ENCODE measurements at regions not wholly inside any gene's neighbourhood (a gene's known extent, or its start where the extent isn't known, plus 50 kb on each side); places are given as distances from the start of the nearest gene placed in this dataset.
A peak's percentile ranks its signal among the peaks of the same experiment; 100 is the strongest.

DNA sequence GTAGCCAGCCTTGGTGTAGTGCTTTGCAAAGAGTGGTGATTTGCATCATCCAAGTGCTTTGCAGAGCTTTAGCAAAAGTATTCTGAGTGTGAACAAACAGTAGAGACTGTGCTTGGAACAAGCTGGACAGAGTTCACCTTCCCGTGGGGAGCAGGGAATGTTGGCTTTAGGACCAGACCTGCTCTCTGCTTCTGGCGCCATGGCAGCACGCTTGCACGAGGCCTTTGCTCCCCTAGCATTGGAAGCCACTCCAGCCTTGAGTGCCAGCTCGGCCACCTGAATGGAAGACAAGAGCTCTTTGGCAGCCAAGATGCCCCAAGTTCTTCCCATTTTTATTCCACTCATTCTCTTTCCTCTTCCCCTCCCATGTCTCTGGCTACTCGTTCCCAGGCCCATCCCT lies 250.8 kb upstream of the OSR1 start:
- Histone ChIP-seq H3K27me3 (replicated peaks; ENCODE audit: insufficient read depth) (no peaks in the 10 kb centered on the region), H3K4me3 (no peak overlapping the region), H3K79me2 (ENCODE audit: insufficient read depth) (no peaks in the 10 kb centered on the region), H2AFZ (no peak overlapping the region), H3K4me1 (ENCODE audit: insufficient read depth) (peaks cover 55% of the 10 kb centered on the region), H3K36me3 (ENCODE audit: low read depth) (no peaks in the 10 kb centered on the region), H4K20me1 (ENCODE audit: insufficient read depth) (no peaks in the 10 kb centered on the region), H3K4me2 (ENCODE audit: unreplicated experiment) (peak overlapping the region; percentile 80), H3K9ac (no peak overlapping the region), H3K9me3 (ENCODE audit: low read depth) (no peaks in the 10 kb centered on the region), H3F3A (ENCODE audit: insufficient read depth) (peaks cover 63% of the 10 kb centered on the region), H3K27ac (no peak overlapping the region), H3K9me2 (ENCODE audit: insufficient read depth) (no peaks in the 10 kb centered on the region)
- no peak for TF ChIP-seq EZH2 (IDR thresholded peaks at IDR 0.05; ENCODE audit: insufficient read depth, poor library complexity, severe bottlenecking)
- no peak for TF ChIP-seq EZH2phosphoT487 (IDR thresholded peaks at IDR 0.05; ENCODE audit: insufficient read depth, low read depth)
- DNase-seq: peak; percentile 14
- 63 to 67% methylated on average over 6 of the region's 6 CpGs for WGBS, 2 experiments (ENCODE audit: low coverage in 1 of 2, low lambda C conversion rate in 2 of 2, missing lambda C conversion rate in 2 of 2)
- in situ Hi-C loops (cut with MboI): no loop called here

DNA sequence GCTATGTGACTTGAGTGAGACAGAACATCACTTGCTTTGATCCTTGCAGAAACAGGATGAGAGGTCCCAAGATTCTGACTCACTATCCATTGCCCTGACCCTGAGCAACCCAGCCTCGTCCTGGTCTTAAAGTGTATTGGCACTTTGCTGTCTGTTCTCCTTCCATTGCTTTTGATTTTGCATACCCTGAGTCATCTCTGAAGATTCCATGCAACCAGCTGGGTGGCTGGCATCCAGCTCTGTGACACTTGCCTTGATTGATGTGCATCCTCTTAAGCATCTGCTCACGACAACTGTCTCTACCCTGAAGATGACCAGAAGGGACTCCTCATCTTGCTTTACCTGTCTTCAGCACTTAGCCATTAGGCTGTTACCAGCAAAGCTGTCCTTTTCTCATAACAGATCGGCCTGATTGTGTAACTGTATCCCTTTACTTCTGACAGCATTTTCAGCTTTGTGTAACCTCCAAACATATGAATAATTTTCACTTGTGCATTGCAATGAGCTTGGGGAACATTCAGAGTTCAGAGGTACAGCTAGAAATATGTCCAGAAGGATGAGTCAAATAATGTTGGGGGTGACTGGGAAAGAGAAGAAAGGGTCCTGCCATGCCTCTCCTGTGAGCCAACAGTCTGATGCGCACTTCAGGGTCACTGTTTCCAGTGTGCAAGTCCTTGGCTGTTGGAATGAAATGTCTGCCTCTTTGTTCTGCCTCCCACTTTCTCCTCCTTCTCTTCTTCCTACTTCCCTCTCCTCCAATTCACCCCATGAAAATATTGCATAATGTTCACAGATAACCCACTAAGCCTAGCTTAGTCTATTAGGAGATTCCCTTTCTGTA lies 249.7 kb upstream of the OSR1 start:
- TF ChIP-seq EZH2 (IDR thresholded peaks at IDR 0.05; ENCODE audit: insufficient read depth, poor library complexity, severe bottlenecking) (no peak), EZH2phosphoT487 (IDR thresholded peaks at IDR 0.05; ENCODE audit: insufficient read depth, low read depth) (0 out of 2 replicates have a peak, but pooled peaks have one; percentile 34)
- Histone ChIP-seq H3K4me1 (ENCODE audit: insufficient read depth) (peaks cover 44% of the 10 kb centered on the region), H3K9me3 (ENCODE audit: low read depth) (no peaks in the 10 kb centered on the region), H3K79me2 (ENCODE audit: insufficient read depth) (no peaks in the 10 kb centered on the region), H3F3A (ENCODE audit: insufficient read depth) (peaks cover 51% of the 10 kb centered on the region), H3K27me3 (replicated peaks; ENCODE audit: insufficient read depth) (no peaks in the 10 kb centered on the region), H3K9ac (peak overlapping the region; percentile 66), H3K27ac (peak overlapping the region; percentile 87), H3K9me2 (ENCODE audit: insufficient read depth) (no peaks in the 10 kb centered on the region), H3K4me3 (peak overlapping the region; percentile 30), H3K4me2 (ENCODE audit: unreplicated experiment) (peak overlapping the region; percentile 80), H2AFZ (no peak overlapping the region), H4K20me1 (ENCODE audit: insufficient read depth) (no peaks in the 10 kb centered on the region), H3K36me3 (ENCODE audit: low read depth) (no peaks in the 10 kb centered on the region)
- WGBS, 2 experiments (ENCODE audit: low coverage in 1 of 2, low lambda C conversion rate in 2 of 2, missing lambda C conversion rate in 2 of 2): 0 to 1% methylated on average over 4 of the region's 4 CpGs
- peak; percentile 89 for DNase-seq
- in situ Hi-C loops (cut with MboI): no loop called here

DNA sequence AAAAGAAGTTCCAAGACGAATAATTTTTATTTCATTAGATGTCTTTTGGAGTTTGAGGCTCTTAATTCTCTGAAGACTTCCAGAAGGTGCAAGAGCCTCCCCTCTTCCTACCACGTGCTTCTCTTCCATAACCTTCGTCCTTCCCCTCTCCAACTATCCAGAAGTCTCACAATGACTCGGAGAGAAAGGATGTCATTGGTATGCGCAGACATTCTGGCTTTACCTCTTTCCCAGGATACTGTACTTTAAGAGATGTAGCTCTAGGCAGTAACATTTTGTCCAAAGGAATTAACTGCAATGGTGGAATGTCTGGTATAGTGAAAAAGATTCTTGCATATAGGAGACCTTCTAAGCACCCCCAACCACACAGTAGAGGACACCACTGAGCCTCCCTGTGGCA lies 249.0 kb upstream of the OSR1 start:
- Histone ChIP-seq H3K36me3 (ENCODE audit: low read depth) (no peaks in the 10 kb centered on the region), H3K9ac (peak overlapping the region; percentile 66), H2AFZ (no peak overlapping the region), H3K27me3 (replicated peaks; ENCODE audit: insufficient read depth) (no peaks in the 10 kb centered on the region), H3K4me1 (ENCODE audit: insufficient read depth) (peaks cover 37% of the 10 kb centered on the region), H4K20me1 (ENCODE audit: insufficient read depth) (no peaks in the 10 kb centered on the region), H3K9me3 (ENCODE audit: low read depth) (no peaks in the 10 kb centered on the region), H3K9me2 (ENCODE audit: insufficient read depth) (no peaks in the 10 kb centered on the region), H3K4me2 (ENCODE audit: unreplicated experiment) (peak overlapping the region; percentile 80), H3F3A (ENCODE audit: insufficient read depth) (peaks cover 44% of the 10 kb centered on the region), H3K27ac (peak overlapping the region; percentile 87), H3K4me3 (peak overlapping the region; percentile 30), H3K79me2 (ENCODE audit: insufficient read depth) (no peaks in the 10 kb centered on the region)
- 13 to 24% methylated on average over 5 of the region's 5 CpGs for WGBS, 2 experiments (ENCODE audit: low coverage in 1 of 2, low lambda C conversion rate in 2 of 2, missing lambda C conversion rate in 2 of 2)
- TF ChIP-seq EZH2 (IDR thresholded peaks at IDR 0.05; ENCODE audit: insufficient read depth, poor library complexity, severe bottlenecking) (no peak), EZH2phosphoT487 (IDR thresholded peaks at IDR 0.05; ENCODE audit: insufficient read depth, low read depth) (no peak)
- in situ Hi-C loops (cut with MboI): no loop called here
- DNase-seq: peak; percentile 35

DNA sequence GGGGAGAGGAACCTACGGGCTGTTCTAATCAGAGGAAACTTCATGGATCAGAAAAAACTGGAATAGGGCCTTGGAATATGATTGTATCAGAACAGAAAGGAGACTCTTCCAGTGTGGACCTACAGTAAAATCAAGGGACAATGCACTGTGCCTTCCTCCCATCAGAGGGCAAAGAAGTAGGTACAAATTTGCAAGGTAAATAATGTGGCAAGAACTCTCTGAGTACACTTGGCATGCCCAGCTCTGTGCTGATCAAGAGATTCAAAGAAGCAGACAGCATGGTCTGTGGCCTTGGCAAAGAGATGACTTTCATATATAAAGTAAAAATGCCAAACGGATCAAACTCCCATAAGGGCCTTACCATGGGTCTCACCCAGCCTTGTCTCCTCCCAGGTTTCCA lies 242.6 kb upstream of the OSR1 start:
- 44 to 56% methylated on average over 2 of the region's 2 CpGs for WGBS, 2 experiments (ENCODE audit: low coverage in 1 of 2, low lambda C conversion rate in 2 of 2, missing lambda C conversion rate in 2 of 2)
- 0 out of 2 replicates have a peak, but pooled peaks cover 3% of the 10 kb centered on the region for H3K27me3 ChIP-seq (replicated peaks; ENCODE audit: insufficient read depth)
- H3K27ac ChIP-seq: no peak overlapping the region
- no peak overlapping the region for H2AFZ ChIP-seq
- H3K4me3 ChIP-seq: no peak overlapping the region
- H3K36me3 ChIP-seq (ENCODE audit: low read depth): no peaks in the 10 kb centered on the region
- no peak for DNase-seq
- no peaks in the 10 kb centered on the region for H3F3A ChIP-seq (ENCODE audit: insufficient read depth)
- no peaks in the 10 kb centered on the region for H3K79me2 ChIP-seq (ENCODE audit: insufficient read depth)
- 0 out of 2 replicates have a peak, but pooled peaks cover 6% of the 10 kb centered on the region for H3K4me1 ChIP-seq (ENCODE audit: insufficient read depth)
- TF ChIP-seq EZH2 (IDR thresholded peaks at IDR 0.05; ENCODE audit: insufficient read depth, poor library complexity, severe bottlenecking): no peak
- TF ChIP-seq EZH2phosphoT487 (IDR thresholded peaks at IDR 0.05; ENCODE audit: insufficient read depth, low read depth): no peak
- H3K9me2 ChIP-seq (ENCODE audit: insufficient read depth): no peaks in the 10 kb centered on the region
- no peak overlapping the region for H3K9ac ChIP-seq
- H3K9me3 ChIP-seq (ENCODE audit: low read depth): no peaks in the 10 kb centered on the region
- H3K4me2 ChIP-seq (ENCODE audit: unreplicated experiment): no peak overlapping the region
- in situ Hi-C loops (cut with MboI): no loop called here
- H4K20me1 ChIP-seq (ENCODE audit: insufficient read depth): no peaks in the 10 kb centered on the region
